ENCODE measurements at regions not wholly inside any gene's neighbourhood (a gene's known extent, or its start where the extent isn't known, plus 50 kb on each side); places are given as distances from the start of the nearest gene placed in this dataset.
"Not testable (repeated sequence)": the region's sequence is repeated elsewhere in the genome, so short reads cannot be mapped to it uniquely, and the experiment has no call there.

DNA sequence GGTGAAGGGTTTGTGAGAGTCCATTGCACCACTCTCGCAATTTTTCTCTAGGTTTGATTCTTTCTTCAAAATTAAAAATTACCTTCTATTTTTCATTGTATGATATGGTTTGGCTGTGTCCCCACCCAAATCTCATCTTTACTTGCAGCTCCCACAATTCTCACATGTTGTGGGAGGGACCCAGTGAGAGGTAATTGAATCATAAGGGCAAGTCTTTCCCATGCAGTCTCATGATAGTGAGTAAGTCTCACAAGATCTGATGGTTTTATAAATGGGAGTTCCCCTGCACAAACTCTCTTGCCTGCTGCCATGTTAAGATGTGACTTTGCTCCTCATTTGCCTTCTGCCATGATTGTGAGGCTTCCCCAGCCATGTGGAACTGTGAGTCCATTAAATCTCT, 711.2 kb upstream of the AUTS2 start:
- TF ChIP-seq EZH2phosphoT487 (IDR thresholded peaks at IDR 0.05; ENCODE audit: insufficient read depth, low read depth); EZH2 (IDR thresholded peaks at IDR 0.05; ENCODE audit: insufficient read depth, poor library complexity, severe bottlenecking): not testable (repeated sequence)

Measured in GM23248 (cell line).